ENCODE measurements at regions not wholly inside any gene's neighbourhood (a gene's known extent, or its start where the extent isn't known, plus 50 kb on each side); places are given as distances from the start of the nearest gene placed in this dataset.
A peak's percentile ranks its signal among the peaks of the same experiment; 100 is the strongest.

DNA sequence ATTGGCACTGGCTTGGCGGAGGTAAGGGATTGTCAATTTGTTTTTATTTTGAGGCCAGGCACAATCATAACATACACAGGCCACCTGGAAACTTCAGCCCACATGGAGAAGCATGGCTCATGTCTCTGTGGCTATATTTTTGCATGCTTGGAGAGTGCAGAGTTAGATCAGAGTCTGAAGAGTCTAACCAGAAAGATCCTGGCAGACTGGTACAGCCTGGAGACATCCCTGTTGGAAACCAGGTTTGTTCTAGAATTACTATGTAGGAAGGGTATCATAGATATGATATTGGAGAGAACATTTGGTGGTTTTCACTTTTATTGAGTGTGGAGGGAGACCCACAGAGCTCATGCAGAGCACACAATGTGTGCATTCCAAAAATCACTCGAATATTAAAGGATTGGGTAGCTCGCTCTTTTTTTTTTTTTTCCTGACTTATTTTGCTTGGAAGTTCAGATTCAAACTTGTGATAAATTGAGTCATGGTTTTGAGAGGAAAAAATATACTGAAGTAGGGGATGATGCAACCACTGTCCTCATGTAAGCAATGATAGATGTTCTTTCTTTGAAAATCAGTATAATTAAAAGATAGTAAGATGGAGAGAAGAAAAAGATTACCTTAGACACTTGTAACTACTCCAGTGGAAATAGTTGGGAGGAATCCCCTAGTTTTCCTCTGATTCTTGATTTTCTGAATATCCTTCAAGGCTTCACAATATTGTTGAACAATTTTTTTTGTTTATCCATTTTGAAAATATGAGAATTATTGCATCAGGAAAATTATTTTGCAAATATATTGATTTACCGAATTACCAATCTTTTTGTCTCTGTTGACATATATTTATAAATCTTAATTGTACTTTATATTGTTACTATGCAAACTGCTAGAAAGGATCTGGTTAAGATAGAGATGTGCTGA lies 185.7 kb upstream of the ZEB2 start:
- no peaks in the 10 kb centered on the region for H3K36me3 ChIP-seq (ENCODE audit: control insufficient read depth, insufficient read depth, low read length)
- no peak overlapping the region for H3K4me3 ChIP-seq (ENCODE audit: low read depth, low read length)
- no peak for DNase-seq (ENCODE audit: low read depth)
- no peaks in the 10 kb centered on the region for H3K27me3 ChIP-seq (ENCODE audit: control insufficient read depth, insufficient read depth, low read length)
- TF ChIP-seq, protein P1, sequence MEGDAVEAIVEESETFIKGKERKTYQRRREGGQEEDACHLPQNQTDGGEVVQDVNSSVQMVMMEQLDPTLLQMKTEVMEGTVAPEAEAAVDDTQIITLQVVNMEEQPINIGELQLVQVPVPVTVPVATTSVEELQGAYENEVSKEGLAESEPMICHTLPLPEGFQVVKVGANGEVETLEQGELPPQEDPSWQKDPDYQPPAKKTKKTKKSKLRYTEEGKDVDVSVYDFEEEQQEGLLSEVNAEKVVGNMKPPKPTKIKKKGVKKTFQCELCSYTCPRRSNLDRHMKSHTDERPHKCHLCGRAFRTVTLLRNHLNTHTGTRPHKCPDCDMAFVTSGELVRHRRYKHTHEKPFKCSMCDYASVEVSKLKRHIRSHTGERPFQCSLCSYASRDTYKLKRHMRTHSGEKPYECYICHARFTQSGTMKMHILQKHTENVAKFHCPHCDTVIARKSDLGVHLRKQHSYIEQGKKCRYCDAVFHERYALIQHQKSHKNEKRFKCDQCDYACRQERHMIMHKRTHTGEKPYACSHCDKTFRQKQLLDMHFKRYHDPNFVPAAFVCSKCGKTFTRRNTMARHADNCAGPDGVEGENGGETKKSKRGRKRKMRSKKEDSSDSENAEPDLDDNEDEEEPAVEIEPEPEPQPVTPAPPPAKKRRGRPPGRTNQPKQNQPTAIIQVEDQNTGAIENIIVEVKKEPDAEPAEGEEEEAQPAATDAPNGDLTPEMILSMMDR (IDR thresholded peaks at IDR 0.05; ENCODE audit: insufficient read depth, low read length, severe bottlenecking), result no peak
- FAIRE-seq, result no peak

DNA sequence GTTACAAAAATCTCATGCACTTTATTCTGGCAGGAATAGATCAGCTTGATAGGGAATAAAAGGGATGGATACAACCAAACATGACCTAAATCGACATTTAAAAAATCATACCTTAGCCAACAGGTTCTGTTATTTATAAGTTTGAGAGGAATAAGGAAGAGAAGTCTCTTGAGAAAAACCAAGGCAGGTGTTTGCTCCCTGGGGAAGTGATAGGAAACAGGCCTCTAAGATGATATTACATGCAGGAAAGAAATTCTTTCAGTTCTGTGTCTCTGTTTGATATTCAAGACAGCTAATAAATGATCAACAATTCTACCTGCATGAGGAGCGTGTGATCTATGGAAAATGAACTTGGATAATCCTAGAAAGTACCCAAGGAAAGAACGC lies 184.8 kb upstream of the ZEB2 start:
- Histone ChIP-seq H3K36me3 (ENCODE audit: control insufficient read depth, insufficient read depth, low read length) (no peaks in the 10 kb centered on the region), H3K4me3 (ENCODE audit: low read depth, low read length) (no peak overlapping the region), H3K27me3 (ENCODE audit: control insufficient read depth, insufficient read depth, low read length) (no peaks in the 10 kb centered on the region)
- DNase-seq (ENCODE audit: low read depth), result no peak
- FAIRE-seq, result no peak
- TF ChIP-seq, protein P1 (IDR thresholded peaks at IDR 0.05; ENCODE audit: insufficient read depth, low read length, severe bottlenecking), result no peak

GRCh38 chr2:144703852-144704708 lies 184.2 kb upstream of the ZEB2 start:
- H3K27me3 ChIP-seq (ENCODE audit: control insufficient read depth, insufficient read depth, low read length), result no peaks in the 10 kb centered on the region
- peak; percentile 88 for DNase-seq (ENCODE audit: low read depth)
- FAIRE-seq, result no peak
- no peaks in the 10 kb centered on the region for H3K36me3 ChIP-seq (ENCODE audit: control insufficient read depth, insufficient read depth, low read length)
- TF ChIP-seq, protein P1 (IDR thresholded peaks at IDR 0.05; ENCODE audit: insufficient read depth, low read length, severe bottlenecking), result no peak
- no peak overlapping the region for H3K4me3 ChIP-seq (ENCODE audit: low read depth, low read length)

DNA sequence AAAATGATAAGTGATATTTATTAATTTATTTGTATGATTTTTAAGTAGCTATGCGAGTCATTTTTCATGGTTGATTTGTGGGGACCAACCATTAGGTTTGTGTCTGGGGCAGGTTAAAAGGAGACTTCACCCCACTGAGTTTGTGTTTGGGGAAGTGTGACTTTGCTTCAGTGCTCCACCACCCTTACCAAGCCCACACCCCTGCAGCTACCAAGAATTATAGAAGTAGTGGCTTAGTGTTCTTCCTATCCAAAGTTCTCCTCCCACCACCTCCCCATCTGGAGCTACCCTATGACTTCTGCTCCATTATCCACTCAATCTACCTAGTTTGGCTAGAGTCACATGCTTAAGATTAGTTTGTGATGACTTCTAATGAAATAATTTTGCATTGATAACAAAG lies 182.1 kb upstream of the ZEB2 start:
- no peak for DNase-seq (ENCODE audit: low read depth)
- no peaks in the 10 kb centered on the region for H3K27me3 ChIP-seq (ENCODE audit: control insufficient read depth, insufficient read depth, low read length)
- TF ChIP-seq, protein P1 (IDR thresholded peaks at IDR 0.05; ENCODE audit: insufficient read depth, low read length, severe bottlenecking), result no peak
- FAIRE-seq, result no peak
- H3K4me3 ChIP-seq (ENCODE audit: low read depth, low read length), result no peak overlapping the region
- no peaks in the 10 kb centered on the region for H3K36me3 ChIP-seq (ENCODE audit: control insufficient read depth, insufficient read depth, low read length)

DNA sequence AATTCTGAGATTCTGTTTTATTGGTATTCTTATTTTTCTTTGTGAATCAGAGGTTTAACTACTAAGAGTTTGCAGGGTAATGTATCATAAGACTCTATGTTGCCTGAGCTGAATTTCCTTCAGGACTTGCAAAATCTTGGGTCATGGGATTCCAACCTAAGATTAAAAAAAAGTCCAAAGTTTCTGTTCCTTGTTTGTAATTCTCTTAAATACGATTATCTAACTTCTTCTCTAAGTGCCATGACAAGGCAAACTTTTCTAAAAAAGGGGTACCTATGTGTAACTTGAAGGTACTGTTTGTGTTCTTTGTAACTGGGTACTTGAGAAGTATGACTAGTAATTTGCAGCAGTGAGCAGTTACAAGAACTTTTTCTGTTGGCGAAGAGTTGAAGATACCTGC lies 181.3 kb upstream of the ZEB2 start:
- Histone ChIP-seq H3K36me3 (ENCODE audit: control insufficient read depth, insufficient read depth, low read length) (no peaks in the 10 kb centered on the region), H3K4me3 (ENCODE audit: low read depth, low read length) (no peak overlapping the region), H3K27me3 (ENCODE audit: control insufficient read depth, insufficient read depth, low read length) (no peaks in the 10 kb centered on the region)
- DNase-seq (ENCODE audit: low read depth) (no peak), FAIRE-seq (no peak)
- TF ChIP-seq, protein P1 (IDR thresholded peaks at IDR 0.05; ENCODE audit: insufficient read depth, low read length, severe bottlenecking), result no peak

Measured in bronchial epithelial cell (primary cell).